Astrocyte of the spinal cord (primary cell): ENCODE measurements at regions not wholly inside any gene's neighbourhood (a gene's known extent, or its start where the extent isn't known, plus 50 kb on each side); places are given as distances from the start of the nearest gene placed in this dataset.
A peak's percentile ranks its signal among the peaks of the same experiment; 100 is the strongest.
"Not testable (repeated sequence)": the region's sequence is repeated elsewhere in the genome, so short reads cannot be mapped to it uniquely, and the experiment has no call there.

Source experiments
- DNase-seq: peaks from one replicate; pipeline ENCODE4 v3.0.0; 2011; ENCODE audit warnings: low read depth, low spot score
- H3K4me3 ChIP-seq: 2 replicates; pipeline ENCODE4 v1.5.1; 2011; ENCODE audit warnings: low read depth, mild to moderate bottlenecking, low read length, moderate library complexity
- in situ Hi-C: cut with HindIII; loops from 2 replicates; pipeline ENCODE4 v1.10.0; 2017; ENCODE audit warnings: low sequenced_read_pairs
- TF ChIP-seq, protein P1 (sequence below): IDR thresholded peaks from 2 replicates; pipeline ENCODE4 v1.5.1; 2012; ENCODE audit warnings: low read depth, mild to moderate bottlenecking, low read length, inconsistent platforms

DNA sequence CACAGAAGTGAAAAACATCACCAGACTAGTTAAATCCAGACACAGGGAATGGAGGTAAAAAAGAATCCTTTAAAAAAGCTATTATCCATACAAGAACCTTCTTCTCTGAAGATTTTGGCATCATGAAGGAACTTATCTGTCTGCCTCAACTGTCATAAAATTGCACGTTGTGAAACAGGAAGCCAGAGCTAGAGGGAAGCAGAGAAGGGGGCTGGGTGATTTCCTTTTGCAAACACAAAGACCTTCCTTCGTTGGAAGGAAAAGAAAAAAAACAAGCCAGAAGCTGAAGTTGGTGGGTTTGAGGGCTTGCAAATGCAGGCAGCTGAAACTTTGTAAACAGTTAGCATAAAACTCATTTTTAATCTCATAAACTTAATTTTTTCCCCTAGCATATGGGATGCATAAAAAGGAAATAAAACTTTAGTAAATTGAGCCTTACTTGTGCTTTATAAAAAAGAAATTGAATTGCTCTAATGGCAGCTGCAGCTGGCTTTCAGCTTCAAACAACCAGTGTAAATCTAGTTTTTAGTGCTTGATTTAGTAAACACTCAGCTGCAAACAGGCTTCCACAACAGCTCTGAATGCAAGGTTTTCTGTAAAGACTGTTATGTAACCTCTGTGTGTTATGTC lies 101.6 kb downstream of the OTUD1 start:
- H3K4me3 ChIP-seq: no peak overlapping the region
- in situ Hi-C loops: no loop called here
- DNase-seq: no peak
- TF ChIP-seq, protein P1, sequence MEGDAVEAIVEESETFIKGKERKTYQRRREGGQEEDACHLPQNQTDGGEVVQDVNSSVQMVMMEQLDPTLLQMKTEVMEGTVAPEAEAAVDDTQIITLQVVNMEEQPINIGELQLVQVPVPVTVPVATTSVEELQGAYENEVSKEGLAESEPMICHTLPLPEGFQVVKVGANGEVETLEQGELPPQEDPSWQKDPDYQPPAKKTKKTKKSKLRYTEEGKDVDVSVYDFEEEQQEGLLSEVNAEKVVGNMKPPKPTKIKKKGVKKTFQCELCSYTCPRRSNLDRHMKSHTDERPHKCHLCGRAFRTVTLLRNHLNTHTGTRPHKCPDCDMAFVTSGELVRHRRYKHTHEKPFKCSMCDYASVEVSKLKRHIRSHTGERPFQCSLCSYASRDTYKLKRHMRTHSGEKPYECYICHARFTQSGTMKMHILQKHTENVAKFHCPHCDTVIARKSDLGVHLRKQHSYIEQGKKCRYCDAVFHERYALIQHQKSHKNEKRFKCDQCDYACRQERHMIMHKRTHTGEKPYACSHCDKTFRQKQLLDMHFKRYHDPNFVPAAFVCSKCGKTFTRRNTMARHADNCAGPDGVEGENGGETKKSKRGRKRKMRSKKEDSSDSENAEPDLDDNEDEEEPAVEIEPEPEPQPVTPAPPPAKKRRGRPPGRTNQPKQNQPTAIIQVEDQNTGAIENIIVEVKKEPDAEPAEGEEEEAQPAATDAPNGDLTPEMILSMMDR: no peak

- no peak overlapping the region for H3K4me3 ChIP-seq
- in situ Hi-C loops: no loop called here
- DNase-seq: no peak
- TF ChIP-seq, protein P1: no peak
These were observed 105.0 kb downstream of the OTUD1 start for GRCh38 chr10:23543691-23544380.

- DNase-seq, in situ Hi-C loops, H3K4me3 ChIP-seq: not testable (repeated sequence)
These were observed 107.0 kb downstream of the OTUD1 start for GRCh38 chr10:23545866-23546265.

DNA sequence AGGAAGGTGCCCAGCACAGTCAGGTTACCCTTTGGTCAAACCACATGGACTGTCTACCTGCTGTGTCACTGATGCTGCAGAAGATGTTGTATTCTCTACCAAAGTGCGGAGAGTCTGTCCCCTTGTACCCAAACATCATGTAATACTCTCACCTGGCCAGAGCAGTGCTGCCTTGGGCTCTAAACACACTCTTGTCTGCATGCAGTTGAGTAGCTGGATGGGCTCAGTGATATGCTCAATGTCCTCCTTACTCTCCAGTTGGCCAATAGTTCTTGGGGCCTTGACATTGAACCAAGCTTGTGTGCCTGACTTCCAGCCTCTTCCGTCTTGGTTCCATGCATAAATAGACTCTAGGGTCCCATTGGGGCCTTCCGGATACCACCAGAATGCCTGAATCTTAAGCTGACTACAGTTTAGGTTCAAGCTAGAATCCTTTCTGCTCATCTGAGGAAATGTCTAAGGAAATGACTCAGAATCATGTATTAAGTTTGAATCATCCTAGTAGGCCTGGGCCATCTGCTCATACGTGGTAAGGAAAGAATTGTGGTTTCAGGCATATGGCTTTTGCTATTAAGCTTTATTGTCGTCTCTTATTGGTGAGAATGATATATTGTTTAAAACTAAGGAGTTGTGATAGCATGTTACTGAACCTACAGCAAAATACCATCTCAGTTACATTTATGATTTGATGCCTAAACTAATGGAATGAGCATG lies 118.0 kb downstream of the OTUD1 start:
- TF ChIP-seq, protein P1: no peak
- H3K4me3 ChIP-seq: no peak overlapping the region
- in situ Hi-C loops: no loop called here
- DNase-seq: peak; percentile 38

DNA sequence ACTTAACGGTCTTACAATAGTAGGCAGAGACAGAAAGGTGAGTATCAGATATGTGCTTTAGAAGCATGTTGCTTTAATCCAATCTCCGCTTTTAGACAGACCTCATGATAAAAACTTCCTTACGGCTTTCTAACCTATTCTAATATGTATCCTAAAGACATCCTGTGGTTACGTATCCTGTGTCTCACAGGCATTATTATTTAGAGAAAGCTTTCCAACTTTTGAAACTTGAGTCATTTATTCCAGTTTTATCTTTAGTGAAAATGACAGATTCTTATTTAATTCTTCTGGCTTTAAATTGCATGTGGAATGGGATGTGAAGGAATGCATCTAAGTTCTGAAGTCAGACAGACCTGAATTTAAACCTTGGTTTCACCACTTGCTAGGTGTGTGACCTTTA lies 118.9 kb downstream of the OTUD1 start:
- H3K4me3 ChIP-seq: no peak overlapping the region
- TF ChIP-seq, protein P1: no peak
- DNase-seq: no peak
- in situ Hi-C loops: no loop called here

GRCh38 chr10:23558361-23558799 lies 119.5 kb downstream of the OTUD1 start:
- H3K4me3 ChIP-seq: no peak overlapping the region
- TF ChIP-seq, protein P1: no peak
- no peak for DNase-seq
- in situ Hi-C loops: no loop called here

GRCh38 chr10:23568996-23569395 lies 130.1 kb downstream of the OTUD1 start:
- TF ChIP-seq, protein P1: no peak
- no peak overlapping the region for H3K4me3 ChIP-seq
- in situ Hi-C loops: no loop called here
- DNase-seq: no peak
